BE2C (cell line): ENCODE measurements at regions not wholly inside any gene's neighbourhood (a gene's known extent, or its start where the extent isn't known, plus 50 kb on each side); places are given as distances from the start of the nearest gene placed in this dataset.

ENCODE experiments used
- DNase-seq: peaks from one replicate; pipeline ENCODE4 v3.0.0-alpha.2; 2020
- H3K27me3 ChIP-seq: fragments of 250-450 bp; sonication (Bioruptor Pico); 2 replicates; pipeline ENCODE4 v1.5.1; 2020; ENCODE audit warnings: mild to moderate bottlenecking
- H3K36me3 ChIP-seq: fragments of 250-450 bp; sonication (Bioruptor Pico); 2 replicates; pipeline ENCODE4 v1.5.1; 2020; ENCODE audit warnings: mild to moderate bottlenecking
- H3K4me1 ChIP-seq: fragments of 250-450 bp; sonication (Bioruptor Pico); 2 replicates; pipeline ENCODE4 v1.5.1; 2020
- H3K4me3 ChIP-seq: 2 replicates; pipeline ENCODE4 v1.5.1; 2011; ENCODE audit warnings: low read depth, low read length
- H3K9me3 ChIP-seq: fragments of 250-450 bp; sonication (Bioruptor Pico); 2 replicates; pipeline ENCODE4 v1.5.1; 2020
- CTCF ChIP-seq: IDR thresholded peaks from 2 replicates; pipeline ENCODE4 v1.5.1; 2012; ENCODE audit warnings: mild to moderate bottlenecking, low read depth, low read length

GRCh38 chr16:52066962-52067361 lies 480.0 kb downstream of the TOX3 start:
- Histone ChIP-seq H3K4me1 (no peaks in the 10 kb centered on the region), H3K9me3 (no peaks in the 10 kb centered on the region), H3K36me3 (no peaks in the 10 kb centered on the region), H3K4me3 (no peak overlapping the region), H3K27me3 (no peaks in the 10 kb centered on the region)
- no peak for TF ChIP-seq CTCF
- no peak for DNase-seq

GRCh38 chr16:52056259-52056658 lies 490.7 kb downstream of the TOX3 start:
- no peaks in the 10 kb centered on the region for H3K36me3 ChIP-seq
- TF ChIP-seq CTCF = no peak
- H3K27me3 ChIP-seq = no peaks in the 10 kb centered on the region

GRCh38 chr16:52055381-52055780 lies 491.6 kb downstream of the TOX3 start:
- Histone ChIP-seq H3K9me3 (no peaks in the 10 kb centered on the region), H3K36me3 (no peaks in the 10 kb centered on the region), H3K4me3 (no peak overlapping the region), H3K4me1 (no peaks in the 10 kb centered on the region), H3K27me3 (no peaks in the 10 kb centered on the region)
- no peak for DNase-seq
- no peak for TF ChIP-seq CTCF

More at GRCh38 chr16:52056259-52056658, 490.7 kb downstream of the TOX3 start:
- Histone ChIP-seq H3K9me3 (no peaks in the 10 kb centered on the region), H3K4me3 (no peak overlapping the region), H3K4me1 (no peaks in the 10 kb centered on the region)
- no peak for DNase-seq

- Histone ChIP-seq H3K9me3 (no peaks in the 10 kb centered on the region), H3K36me3 (no peaks in the 10 kb centered on the region), H3K4me3 (no peak overlapping the region), H3K27me3 (no peaks in the 10 kb centered on the region), H3K4me1 (no peaks in the 10 kb centered on the region)
- no peak for TF ChIP-seq CTCF
- DNase-seq = no peak
Observed at GRCh38 chr16:52054326-52054725, 492.6 kb downstream of the TOX3 start.

- Histone ChIP-seq H3K4me1 (no peaks in the 10 kb centered on the region), H3K9me3 (no peaks in the 10 kb centered on the region), H3K4me3 (no peak overlapping the region), H3K36me3 (no peaks in the 10 kb centered on the region), H3K27me3 (no peaks in the 10 kb centered on the region)
- no peak for DNase-seq
- no peak for TF ChIP-seq CTCF
Observed at GRCh38 chr16:52052818-52053217, 494.1 kb downstream of the TOX3 start.

- H3K27me3 ChIP-seq = no peaks in the 10 kb centered on the region
- no peak for TF ChIP-seq CTCF
- H3K9me3 ChIP-seq = no peaks in the 10 kb centered on the region
- DNase-seq = no peak
- no peak overlapping the region for H3K4me3 ChIP-seq
- no peaks in the 10 kb centered on the region for H3K4me1 ChIP-seq
- H3K36me3 ChIP-seq = no peaks in the 10 kb centered on the region
Observed at GRCh38 chr16:52051414-52052172, 495.4 kb downstream of the TOX3 start.
